ENCODE measurements at regions not wholly inside any gene's neighbourhood (a gene's known extent, or its start where the extent isn't known, plus 50 kb on each side); places are given as distances from the start of the nearest gene placed in this dataset.
A peak's percentile ranks its signal among the peaks of the same experiment; 100 is the strongest.

GRCh38 chr5:4995014-4995413, 145.1 kb upstream of the ADAMTS16 start:
- peaks cover 0 to 3% of the 10 kb centered on the region in 2 donors for H3K9me3 Mint-ChIP-seq
- H3K27me3 Mint-ChIP-seq: no peaks in the 10 kb centered on the region
- H3K36me3 Mint-ChIP-seq (ENCODE audit: insufficient read depth): peaks cover 3% of the 10 kb centered on the region
- H3K4me1 Mint-ChIP-seq (ENCODE audit: low read depth in 2 of 2): no peaks in the 10 kb centered on the region
- no peak overlapping the region for H3K4me3 Mint-ChIP-seq
- no peak overlapping the region for H3K27ac Mint-ChIP-seq
- DNase-seq (no peak), ATAC-seq (replicated peaks) (no peak)

- Mint-ChIP-seq H3K27ac (no peak overlapping the region), H3K9me3 (peaks cover 8 to 11% of the 10 kb centered on the region in 2 donors), H3K27me3 (no peaks in the 10 kb centered on the region), H3K4me3 (no peak overlapping the region), H3K36me3 (ENCODE audit: insufficient read depth) (no peaks in the 10 kb centered on the region), H3K4me1 (ENCODE audit: low read depth in 2 of 2) (no peaks in the 10 kb centered on the region)
- ATAC-seq (replicated peaks): no peak
- DNase-seq: no peak
Observed at GRCh38 chr5:5005353-5005752, 134.8 kb upstream of the ADAMTS16 start.

GRCh38 chr5:5006548-5006947, 133.6 kb upstream of the ADAMTS16 start:
- no peaks in the 10 kb centered on the region for H3K4me1 Mint-ChIP-seq (ENCODE audit: low read depth in 2 of 2)
- H3K9me3 Mint-ChIP-seq: peaks cover 10 to 17% of the 10 kb centered on the region in 2 donors
- ATAC-seq (replicated peaks) (no peak), DNase-seq (no peak)
- H3K27me3 Mint-ChIP-seq: no peaks in the 10 kb centered on the region
- no peak overlapping the region for H3K27ac Mint-ChIP-seq
- H3K4me3 Mint-ChIP-seq: no peak overlapping the region
- H3K36me3 Mint-ChIP-seq (ENCODE audit: insufficient read depth): no peaks in the 10 kb centered on the region

GRCh38 chr5:5009240-5009639, 130.9 kb upstream of the ADAMTS16 start:
- Mint-ChIP-seq H3K4me1 (ENCODE audit: low read depth in 2 of 2) (no peaks in the 10 kb centered on the region), H3K9me3 (peaks cover 12 to 17% of the 10 kb centered on the region in 2 donors), H3K36me3 (ENCODE audit: insufficient read depth) (no peaks in the 10 kb centered on the region), H3K27me3 (no peaks in the 10 kb centered on the region), H3K27ac (no peak overlapping the region), H3K4me3 (no peak overlapping the region)
- DNase-seq: no peak
- ATAC-seq (replicated peaks): no peak

GRCh38 chr5:5011151-5011550, 129.0 kb upstream of the ADAMTS16 start:
- no peak overlapping the region for H3K4me3 Mint-ChIP-seq
- H3K4me1 Mint-ChIP-seq (ENCODE audit: low read depth in 2 of 2): no peaks in the 10 kb centered on the region
- no peaks in the 10 kb centered on the region for H3K36me3 Mint-ChIP-seq (ENCODE audit: insufficient read depth)
- peaks cover 15 to 17% of the 10 kb centered on the region in 2 donors for H3K9me3 Mint-ChIP-seq
- DNase-seq (no peak), ATAC-seq (replicated peaks) (no peak)
- H3K27ac Mint-ChIP-seq: no peak overlapping the region
- no peaks in the 10 kb centered on the region for H3K27me3 Mint-ChIP-seq

GRCh38 chr5:5014586-5015235, 125.4 kb upstream of the ADAMTS16 start:
- Mint-ChIP-seq H3K27me3 (no peaks in the 10 kb centered on the region), H3K4me3 (no peak overlapping the region), H3K27ac (no peak overlapping the region), H3K36me3 (ENCODE audit: insufficient read depth) (peaks cover 3% of the 10 kb centered on the region), H3K9me3 (peaks cover 19 to 27% of the 10 kb centered on the region in 2 donors), H3K4me1 (ENCODE audit: low read depth in 2 of 2) (no peaks in the 10 kb centered on the region)
- DNase-seq: no peak
- no peak for ATAC-seq (replicated peaks)

GRCh38 chr5:5017827-5018577, 122.1 kb upstream of the ADAMTS16 start:
- peaks cover 3% of the 10 kb centered on the region for H3K36me3 Mint-ChIP-seq (ENCODE audit: insufficient read depth)
- no peak for DNase-seq
- no peak overlapping the region for H3K27ac Mint-ChIP-seq
- H3K4me1 Mint-ChIP-seq (ENCODE audit: low read depth in 2 of 2): no peaks in the 10 kb centered on the region
- H3K9me3 Mint-ChIP-seq: peaks cover 15 to 19% of the 10 kb centered on the region in 2 donors
- ATAC-seq (replicated peaks): no peak
- no peaks in the 10 kb centered on the region for H3K27me3 Mint-ChIP-seq
- no peak overlapping the region for H3K4me3 Mint-ChIP-seq

- DNase-seq (no peak), ATAC-seq (replicated peaks) (no peak)
- H3K27ac Mint-ChIP-seq: no peak overlapping the region
- H3K9me3 Mint-ChIP-seq: peaks cover 14 to 19% of the 10 kb centered on the region in 2 donors
- H3K36me3 Mint-ChIP-seq (ENCODE audit: insufficient read depth): peaks cover 3% of the 10 kb centered on the region
- no peaks in the 10 kb centered on the region for H3K27me3 Mint-ChIP-seq
- no peak overlapping the region for H3K4me3 Mint-ChIP-seq
- no peaks in the 10 kb centered on the region for H3K4me1 Mint-ChIP-seq (ENCODE audit: low read depth in 2 of 2)
Observed at GRCh38 chr5:5018578-5018970, 121.6 kb upstream of the ADAMTS16 start.

- H3K4me1 Mint-ChIP-seq (ENCODE audit: low read depth in 2 of 2): peaks cover 0 to 4% of the 10 kb centered on the region in 2 donors
- H3K27me3 Mint-ChIP-seq: no peaks in the 10 kb centered on the region
- ATAC-seq (replicated peaks): no peak
- no peak overlapping the region for H3K27ac Mint-ChIP-seq
- no peak for DNase-seq
- no peak overlapping the region for H3K4me3 Mint-ChIP-seq
- peaks cover 15 to 34% of the 10 kb centered on the region in 2 donors for H3K9me3 Mint-ChIP-seq
- peaks cover 3% of the 10 kb centered on the region for H3K36me3 Mint-ChIP-seq (ENCODE audit: insufficient read depth)
Observed at GRCh38 chr5:5021436-5021835, 118.7 kb upstream of the ADAMTS16 start.

GRCh38 chr5:5025098-5025773, 114.9 kb upstream of the ADAMTS16 start:
- peak overlapping the region in 1 of 2 donors; percentile 24 for H3K27ac Mint-ChIP-seq
- H3K4me3 Mint-ChIP-seq: no peak overlapping the region
- DNase-seq (no peak), ATAC-seq (replicated peaks) (no peak)
- H3K36me3 Mint-ChIP-seq (ENCODE audit: insufficient read depth): no peaks in the 10 kb centered on the region
- peaks cover 0 to 4% of the 10 kb centered on the region in 2 donors for H3K4me1 Mint-ChIP-seq (ENCODE audit: low read depth in 2 of 2)
- no peaks in the 10 kb centered on the region for H3K27me3 Mint-ChIP-seq
- H3K9me3 Mint-ChIP-seq: peaks cover 7 to 29% of the 10 kb centered on the region in 2 donors

GRCh38 chr5:5025774-5026408, 114.2 kb upstream of the ADAMTS16 start:
- DNase-seq (no peak), ATAC-seq (replicated peaks) (no peak)
- H3K36me3 Mint-ChIP-seq (ENCODE audit: insufficient read depth): no peaks in the 10 kb centered on the region
- H3K4me3 Mint-ChIP-seq: no peak overlapping the region
- H3K4me1 Mint-ChIP-seq (ENCODE audit: low read depth in 2 of 2): peaks cover 0 to 4% of the 10 kb centered on the region in 2 donors
- H3K27me3 Mint-ChIP-seq: no peaks in the 10 kb centered on the region
- no peak overlapping the region for H3K27ac Mint-ChIP-seq
- peaks cover 10 to 34% of the 10 kb centered on the region in 2 donors for H3K9me3 Mint-ChIP-seq

- ATAC-seq (replicated peaks): no peak
- Mint-ChIP-seq H3K4me1 (ENCODE audit: low read depth in 2 of 2) (peaks cover 0 to 4% of the 10 kb centered on the region in 2 donors), H3K27me3 (no peaks in the 10 kb centered on the region), H3K36me3 (ENCODE audit: insufficient read depth) (no peaks in the 10 kb centered on the region), H3K4me3 (no peak overlapping the region), H3K27ac (no peak overlapping the region), H3K9me3 (peaks cover 10 to 35% of the 10 kb centered on the region in 2 donors)
- DNase-seq: no peak
Observed at GRCh38 chr5:5026409-5026785, 113.7 kb upstream of the ADAMTS16 start.

- Mint-ChIP-seq H3K9me3 (peaks cover 6 to 26% of the 10 kb centered on the region in 2 donors), H3K4me1 (ENCODE audit: low read depth in 2 of 2) (no peaks in the 10 kb centered on the region), H3K27me3 (no peaks in the 10 kb centered on the region), H3K27ac (no peak overlapping the region), H3K4me3 (no peak overlapping the region), H3K36me3 (ENCODE audit: insufficient read depth) (no peaks in the 10 kb centered on the region)
- DNase-seq (no peak), ATAC-seq (replicated peaks) (no peak)
Observed at GRCh38 chr5:5031665-5032064, 108.5 kb upstream of the ADAMTS16 start.

Data from effector memory CD8-positive, alpha-beta T cell (primary cell).